Kidney (tissue), 13 donors: ENCODE measurements at regions not wholly inside any gene's neighbourhood (a gene's known extent, or its start where the extent isn't known, plus 50 kb on each side); places are given as distances from the start of the nearest gene placed in this dataset.

ENCODE experiments used
- DNase-seq, 5 donors: peaks; one replicate each; pipeline ENCODE4 v3.0.0-alpha.2; 2013 to 2020
- FAIRE-seq: peaks from 2 replicates; lab custom pipeline; 2012; peaks lifted over from hg19 to GRCh38; lab: Jason Lieb, UNC
- H3K27ac ChIP-seq, 2 donors: one replicate each; pipeline ENCODE4 v1.7.0; 2013; ENCODE audit warnings: low read depth in 2 of 2, low read length in 2 of 2, inconsistent platforms in 1 of 2
- H3K27me3 ChIP-seq: one replicate; pipeline ENCODE4 v1.7.1; 2013; ENCODE audit warnings: low read length, inconsistent platforms; ENCODE audit not compliant: control insufficient read depth, insufficient read depth
- H3K36me3 ChIP-seq, 3 donors: one replicate each; pipeline versions ENCODE4 v1.7.0 to v1.7.1; 2013; ENCODE audit warnings: low read length in 3 of 3, control low read depth in 1 of 3, inconsistent platforms in 1 of 3; ENCODE audit not compliant: insufficient read depth in 3 of 3, control insufficient read depth in 2 of 3
- H3K4me1 ChIP-seq, 3 donors: one replicate each; pipeline versions ENCODE4 v1.7.0 to v1.7.1; 2013; ENCODE audit warnings: low read length in 3 of 3, inconsistent platforms in 1 of 3, low read depth in 1 of 3; ENCODE audit not compliant: control insufficient read depth in 2 of 3, insufficient read depth in 2 of 3
- H3K4me3 ChIP-seq, 3 donors: one replicate each; pipeline versions ENCODE4 v1.7.0 to v1.8.1; 2013; ENCODE audit warnings: low read length in 3 of 3, control low read depth in 1 of 3, inconsistent platforms in 1 of 3
- H3K9ac ChIP-seq, 3 donors: one replicate each; pipeline versions ENCODE4 v1.7.0 to v1.7.1; 2013; ENCODE audit warnings: low read length in 3 of 3, control low read depth in 1 of 3, inconsistent platforms in 1 of 3
- H3K9me3 ChIP-seq, 3 donors: one replicate each; pipeline versions ENCODE4 v1.7.0 to v1.7.1; 2013; ENCODE audit warnings: low read length in 3 of 3, control low read depth in 1 of 3, inconsistent platforms in 1 of 3; ENCODE audit not compliant: control insufficient read depth in 2 of 3, insufficient read depth in 1 of 3
- intact Hi-C: fragments of 100-400 bp; cut with DNase I; formaldehyde crosslinking; loops from one replicate; pipeline ENCODE4 v1.11.1; 2022
- TF ChIP-seq, protein P1 (sequence below): IDR thresholded peaks from 3 replicates; pipeline ENCODE4 v1.5.1; 2012; ENCODE audit warnings: mild to moderate bottlenecking, moderate library complexity, borderline replicate concordance; ENCODE audit not compliant: insufficient read depth; ENCODE audit errors: extremely low read depth
- donor health status: control.
- donor health status: control.
- donor health status: control.
- donor health status: control.
- donor health status: control.
- donor health status: DM: yes; HTN: yes; CAD: no.
- donor health status: Normal renal cell carcinoma (clear cell type).

DNA sequence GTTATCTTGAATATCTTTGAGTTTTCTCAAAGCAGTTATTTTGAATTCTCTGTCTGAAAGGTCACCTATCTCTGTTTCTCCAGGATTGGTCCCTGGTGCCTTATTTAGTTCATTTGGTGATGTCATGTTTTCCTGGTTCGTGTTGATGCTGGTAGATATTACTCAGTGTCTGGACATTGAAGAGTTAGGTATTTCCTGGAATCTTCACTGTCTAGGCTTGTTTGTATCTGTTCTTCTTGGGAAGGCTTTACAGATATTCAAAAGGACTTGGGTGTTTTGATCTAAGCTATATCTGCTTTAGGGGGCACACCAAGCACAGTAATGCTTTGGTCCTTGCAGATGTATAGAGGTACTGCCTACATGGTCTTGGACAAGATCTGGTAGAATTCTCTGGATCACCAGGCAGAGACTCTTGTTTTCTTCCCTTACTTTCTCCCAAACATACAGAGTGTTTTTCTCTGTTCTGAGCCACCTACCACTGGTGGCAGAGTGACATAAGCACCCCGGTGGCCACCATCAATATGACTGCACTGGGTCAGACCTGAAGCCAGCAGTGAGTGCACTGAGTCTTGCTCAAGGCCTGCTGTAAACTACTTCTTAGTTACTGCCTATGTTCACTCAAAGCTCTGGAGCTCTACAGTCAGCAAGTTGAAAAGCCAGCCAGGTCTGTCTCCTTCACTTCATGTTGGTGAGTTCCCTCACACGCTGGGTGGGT, 193.5 kb upstream of the AMOT start:
- TF ChIP-seq, protein P1, sequence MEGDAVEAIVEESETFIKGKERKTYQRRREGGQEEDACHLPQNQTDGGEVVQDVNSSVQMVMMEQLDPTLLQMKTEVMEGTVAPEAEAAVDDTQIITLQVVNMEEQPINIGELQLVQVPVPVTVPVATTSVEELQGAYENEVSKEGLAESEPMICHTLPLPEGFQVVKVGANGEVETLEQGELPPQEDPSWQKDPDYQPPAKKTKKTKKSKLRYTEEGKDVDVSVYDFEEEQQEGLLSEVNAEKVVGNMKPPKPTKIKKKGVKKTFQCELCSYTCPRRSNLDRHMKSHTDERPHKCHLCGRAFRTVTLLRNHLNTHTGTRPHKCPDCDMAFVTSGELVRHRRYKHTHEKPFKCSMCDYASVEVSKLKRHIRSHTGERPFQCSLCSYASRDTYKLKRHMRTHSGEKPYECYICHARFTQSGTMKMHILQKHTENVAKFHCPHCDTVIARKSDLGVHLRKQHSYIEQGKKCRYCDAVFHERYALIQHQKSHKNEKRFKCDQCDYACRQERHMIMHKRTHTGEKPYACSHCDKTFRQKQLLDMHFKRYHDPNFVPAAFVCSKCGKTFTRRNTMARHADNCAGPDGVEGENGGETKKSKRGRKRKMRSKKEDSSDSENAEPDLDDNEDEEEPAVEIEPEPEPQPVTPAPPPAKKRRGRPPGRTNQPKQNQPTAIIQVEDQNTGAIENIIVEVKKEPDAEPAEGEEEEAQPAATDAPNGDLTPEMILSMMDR, result no peak
- H3K9ac ChIP-seq, result no peak overlapping the region
- H3K27me3 ChIP-seq, result no peaks in the 10 kb centered on the region
- no peaks in the 10 kb centered on the region for H3K36me3 ChIP-seq
- FAIRE-seq (no peak), DNase-seq (no peak)
- no peaks in the 10 kb centered on the region for H3K4me1 ChIP-seq
- H3K27ac ChIP-seq, result no peak overlapping the region
- H3K4me3 ChIP-seq, result no peak overlapping the region
- no peaks in the 10 kb centered on the region for H3K9me3 ChIP-seq
- intact Hi-C loops, result no loop called here

DNA sequence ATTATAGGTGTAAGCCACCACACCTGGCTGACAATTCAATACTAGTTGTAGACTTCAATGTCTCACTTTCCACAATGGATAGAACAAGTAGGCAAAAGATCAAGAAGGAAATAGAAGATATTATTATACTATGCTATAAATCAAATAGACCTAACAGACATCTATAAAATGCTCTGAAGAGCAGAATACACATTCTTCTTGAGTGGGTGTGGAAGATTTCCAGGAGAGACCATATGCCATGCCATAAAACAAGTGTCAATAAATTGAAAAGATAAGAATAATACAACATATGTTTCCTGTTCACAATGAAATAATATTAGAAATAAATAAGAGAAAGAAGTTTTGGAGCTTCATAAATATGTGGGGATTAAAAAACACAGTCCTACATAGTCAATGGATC, 179.3 kb upstream of the AMOT start:
- H3K4me1 ChIP-seq, result no peaks in the 10 kb centered on the region
- H3K9me3 ChIP-seq, result no peaks in the 10 kb centered on the region
- no peak overlapping the region for H3K4me3 ChIP-seq
- H3K36me3 ChIP-seq, result no peaks in the 10 kb centered on the region
- no peaks in the 10 kb centered on the region for H3K27me3 ChIP-seq
- TF ChIP-seq, protein P1, result no peak
- intact Hi-C loops, result no loop called here
- H3K27ac ChIP-seq, result no peak overlapping the region
- DNase-seq, result no peak
- no peak overlapping the region for H3K9ac ChIP-seq
- FAIRE-seq, result no peak

DNA sequence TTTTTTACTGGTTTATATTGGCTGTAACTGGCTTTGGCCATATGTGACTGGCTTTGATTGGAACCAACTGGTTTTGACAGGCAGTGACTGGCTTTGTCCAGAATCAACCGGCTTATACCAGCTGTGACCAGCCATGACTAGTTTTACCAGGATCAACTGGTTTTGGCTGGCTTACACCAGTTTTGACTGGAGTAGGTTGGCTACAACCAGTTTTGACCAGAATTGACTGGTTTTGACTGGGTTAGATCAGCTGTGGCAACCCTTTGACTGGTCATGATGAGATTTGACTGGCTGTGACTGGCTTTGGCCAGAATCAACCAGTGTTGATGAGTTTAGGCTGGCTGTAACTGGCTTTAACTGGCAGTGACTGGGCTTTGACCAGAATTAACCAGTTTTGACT, 169.2 kb upstream of the AMOT start:
- H3K4me1 ChIP-seq, result no peaks in the 10 kb centered on the region
- no peaks in the 10 kb centered on the region for H3K27me3 ChIP-seq
- H3K27ac ChIP-seq, result no peak overlapping the region
- H3K4me3 ChIP-seq, result no peak overlapping the region
- no peak overlapping the region for H3K9ac ChIP-seq
- TF ChIP-seq, protein P1, result no peak
- DNase-seq, result no peak
- H3K9me3 ChIP-seq, result no peaks in the 10 kb centered on the region
- no peak for FAIRE-seq
- H3K36me3 ChIP-seq, result no peaks in the 10 kb centered on the region
- intact Hi-C loops, result no loop called here

DNA sequence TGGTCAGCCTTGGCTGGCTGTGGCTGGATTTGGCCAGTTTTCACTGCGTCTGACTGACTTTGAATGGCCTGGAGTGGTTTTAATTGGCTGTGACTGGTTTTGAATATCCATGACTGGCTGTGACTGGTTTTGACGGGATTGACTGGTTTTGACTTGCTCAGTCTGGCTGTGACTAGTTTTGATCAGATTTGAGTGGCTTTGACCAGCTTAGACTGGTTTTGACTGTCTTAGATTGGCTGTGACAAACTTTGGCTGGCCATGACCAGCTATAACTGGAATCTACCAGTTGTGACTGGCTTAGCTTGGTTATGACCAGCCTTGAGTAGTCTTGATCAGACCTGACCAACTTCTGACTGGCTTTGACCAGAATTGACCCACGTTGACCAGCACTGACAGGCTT, 168.4 kb upstream of the AMOT start:
- intact Hi-C loops, result no loop called here
- no peaks in the 10 kb centered on the region for H3K27me3 ChIP-seq
- FAIRE-seq (no peak), DNase-seq (no peak)
- H3K9ac ChIP-seq, result no peak overlapping the region
- H3K4me1 ChIP-seq, result no peaks in the 10 kb centered on the region
- TF ChIP-seq, protein P1, result no peak
- no peaks in the 10 kb centered on the region for H3K36me3 ChIP-seq
- no peak overlapping the region for H3K27ac ChIP-seq
- no peaks in the 10 kb centered on the region for H3K9me3 ChIP-seq
- no peak overlapping the region for H3K4me3 ChIP-seq
